GM23338 (cell line): ENCODE measurements at regions not wholly inside any gene's neighbourhood (a gene's known extent, or its start where the extent isn't known, plus 50 kb on each side); places are given as distances from the start of the nearest gene placed in this dataset.

ENCODE experiments used
- ATAC-seq: fragments of 200-7000 bp; cut with Tn5 transposase; 3 replicates; pipeline ENCODE4 v1.9.1; 2020
- DNase-seq: peaks from one replicate; pipeline ENCODE4 v3.0.0-alpha.2; 2015; ENCODE audit warnings: low spot score
- H2AFZ ChIP-seq: fragments of 200-600 bp; sonication (generic); 2 replicates; pipeline ENCODE4 v1.8.0; 2016; ENCODE audit warnings: antibody characterized with exemption, mild to moderate bottlenecking, moderate library complexity
- H3F3A ChIP-seq: fragments of 200-600 bp; sonication (generic); replicated peaks from 2 replicates; pipeline ENCODE4 v1.8.0; 2017; ENCODE audit warnings: antibody characterized with exemption, mixed run types, low read depth
- H3K27ac ChIP-seq: fragments of 200-600 bp; sonication (generic); 2 replicates; pipeline ENCODE4 v1.6.1; 2016; ENCODE audit warnings: low read depth
- H3K27me3 ChIP-seq: fragments of 200-600 bp; sonication (generic); 2 replicates; pipeline ENCODE4 v1.8.0; 2016; ENCODE audit warnings: mild to moderate bottlenecking, mixed run types, moderate library complexity; ENCODE audit not compliant: insufficient read depth
- H3K36me3 ChIP-seq: fragments of 200-600 bp; sonication (generic); 2 replicates; pipeline ENCODE4 v1.8.0; 2016; ENCODE audit warnings: mild to moderate bottlenecking; ENCODE audit not compliant: insufficient read depth
- H3K4me1 ChIP-seq: fragments of 200-600 bp; sonication (generic); 2 replicates; pipeline ENCODE4 v1.8.0; 2016; ENCODE audit warnings: mild to moderate bottlenecking, moderate library complexity; ENCODE audit not compliant: insufficient read depth
- H3K4me2 ChIP-seq: fragments of 200-600 bp; sonication (generic); 2 replicates; pipeline ENCODE4 v1.7.1; 2017; ENCODE audit warnings: mixed run types
- H3K4me3 ChIP-seq: fragments of 200-600 bp; sonication (generic); 2 replicates; pipeline ENCODE4 v1.6.1; 2016; ENCODE audit warnings: mixed run types
- H3K79me2 ChIP-seq: fragments of 200-600 bp; sonication (generic); replicated peaks from 2 replicates; pipeline ENCODE4 v1.8.0; 2017; ENCODE audit warnings: mild to moderate bottlenecking; ENCODE audit not compliant: insufficient read depth
- H3K9me2 ChIP-seq: fragments of 200-600 bp; sonication (generic); 2 replicates; pipeline ENCODE4 v1.8.0; 2017; ENCODE audit not compliant: insufficient read depth
- H4K20me1 ChIP-seq: fragments of 200-600 bp; sonication (generic); replicated peaks from 2 replicates; pipeline ENCODE4 v1.8.0; 2017; ENCODE audit warnings: mild to moderate bottlenecking; ENCODE audit not compliant: insufficient read depth
- H3K27ac Mint-ChIP-seq: 2 replicates; pipeline ENCODE4 v1.8.0; 2020; ENCODE audit warnings: inconsistent platforms, mild to moderate bottlenecking, moderate library complexity, mixed read lengths
- H3K27me3 Mint-ChIP-seq: 3 replicates; pipeline ENCODE4 v1.8.0; 2022; ENCODE audit warnings: low read depth, mild to moderate bottlenecking, moderate library complexity, mixed read lengths, inconsistent platforms; ENCODE audit not compliant: insufficient read depth, poor library complexity
- H3K36me3 Mint-ChIP-seq: 3 replicates; pipeline ENCODE4 v1.8.0; 2021; ENCODE audit warnings: low read depth, mild to moderate bottlenecking, inconsistent platforms, moderate library complexity, mixed read lengths
- H3K4me1 Mint-ChIP-seq: 3 replicates; pipeline ENCODE4 v1.8.0; 2020; ENCODE audit warnings: mild to moderate bottlenecking, inconsistent platforms, mixed read lengths
- H3K4me3 Mint-ChIP-seq: 3 replicates; pipeline ENCODE4 v1.8.0; 2021; ENCODE audit warnings: moderate library complexity, mild to moderate bottlenecking, inconsistent platforms, mixed read lengths
- H3K9me3 Mint-ChIP-seq: 3 replicates; pipeline ENCODE4 v1.8.0; 2020; ENCODE audit warnings: moderate library complexity, mild to moderate bottlenecking, inconsistent platforms, mixed read lengths
- ETS1 ChIP-seq: IDR thresholded peaks from 2 replicates; pipeline ENCODE4 v1.6.1; 2016; ENCODE audit warnings: antibody characterized with exemption
- REST ChIP-seq: IDR thresholded peaks from one replicate; pipeline ENCODE4 v1.6.1; 2018; ENCODE audit warnings: antibody characterized with exemption; ENCODE audit not compliant: unreplicated experiment
- STAT1 ChIP-seq: IDR thresholded peaks from one replicate; pipeline ENCODE4 v1.6.1; 2016; ENCODE audit warnings: antibody characterized with exemption; ENCODE audit not compliant: unreplicated experiment
- ZNF462 ChIP-seq: fragments of 250-450 bp; sonication (Bioruptor Pico); IDR thresholded peaks from 2 replicates; pipeline ENCODE4 v1.5.0; 2020; ENCODE audit warnings: mild to moderate bottlenecking, moderate library complexity

- peaks cover 6% of the 10 kb centered on the region; the same call in 1 of the 2 replicates for H3K9me2 ChIP-seq
- no peak overlapping the region for H3K27ac Mint-ChIP-seq
- no peak overlapping the region for H3K4me3 Mint-ChIP-seq
- no peaks in the 10 kb centered on the region for H3K36me3 Mint-ChIP-seq
- no peaks in the 10 kb centered on the region for H3K4me1 Mint-ChIP-seq
- H4K20me1 ChIP-seq = no peaks in the 10 kb centered on the region
- no peaks in the 10 kb centered on the region for H3K9me3 Mint-ChIP-seq
- H3K4me3 ChIP-seq = no peak overlapping the region
- H3K27me3 ChIP-seq = no peaks in the 10 kb centered on the region
- H3K27me3 Mint-ChIP-seq = no peaks in the 10 kb centered on the region
- TF ChIP-seq STAT1 (no peak), REST (no peak), ETS1 (no peak), ZNF462 (CRISPR knock-in tag) (no peak)
- H3K4me1 ChIP-seq = no peaks in the 10 kb centered on the region
- no peaks in the 10 kb centered on the region for H3K79me2 ChIP-seq
- H3K36me3 ChIP-seq = no peaks in the 10 kb centered on the region
- ATAC-seq = no peak
- H3K4me2 ChIP-seq = no peak overlapping the region
- H2AFZ ChIP-seq = no peak overlapping the region
- DNase-seq = no peak
- no peak overlapping the region for H3K27ac ChIP-seq
- no peaks in the 10 kb centered on the region for H3F3A ChIP-seq
Observed at GRCh38 chr18:59072727-59073421, 66.8 kb upstream of the SEC11C start.
